ENCODE measurements at regions not wholly inside any gene's neighbourhood (a gene's known extent, or its start where the extent isn't known, plus 50 kb on each side); places are given as distances from the start of the nearest gene placed in this dataset.
A peak's percentile ranks its signal among the peaks of the same experiment; 100 is the strongest.

- H3K27ac Mint-ChIP-seq (ENCODE audit: unreplicated experiment) = peak overlapping the region; percentile 96
- H3K4me3 Mint-ChIP-seq (ENCODE audit: unreplicated experiment) = peak overlapping the region; percentile 74
- no peaks in the 10 kb centered on the region for H3K27me3 Mint-ChIP-seq (ENCODE audit: unreplicated experiment)
- peaks cover 1% of the 10 kb centered on the region for H3K9me3 Mint-ChIP-seq (ENCODE audit: unreplicated experiment)
- no peak for TF ChIP-seq CTCF (IDR thresholded peaks at IDR 0.05; ENCODE audit: partially characterized antibody, unreplicated experiment)
- peaks cover 26% of the 10 kb centered on the region for H3K4me1 Mint-ChIP-seq (ENCODE audit: low read depth, unreplicated experiment)
- no peak for DNase-seq
- H3K36me3 Mint-ChIP-seq (ENCODE audit: unreplicated experiment) = no peaks in the 10 kb centered on the region
Observed at GRCh38 chr21:14657241-14658008, 111.3 kb upstream of the SAMSN1 start.

- H3K9me3 Mint-ChIP-seq (ENCODE audit: unreplicated experiment) = peaks cover 10% of the 10 kb centered on the region
- H3K4me1 Mint-ChIP-seq (ENCODE audit: low read depth, unreplicated experiment) = no peaks in the 10 kb centered on the region
- TF ChIP-seq CTCF (IDR thresholded peaks at IDR 0.05; ENCODE audit: partially characterized antibody, unreplicated experiment) = no peak
- H3K36me3 Mint-ChIP-seq (ENCODE audit: unreplicated experiment) = peaks cover 13% of the 10 kb centered on the region
- no peaks in the 10 kb centered on the region for H3K27me3 Mint-ChIP-seq (ENCODE audit: unreplicated experiment)
- no peak overlapping the region for H3K4me3 Mint-ChIP-seq (ENCODE audit: unreplicated experiment)
- DNase-seq = no peak
- H3K27ac Mint-ChIP-seq (ENCODE audit: unreplicated experiment) = no peak overlapping the region
Observed at GRCh38 chr21:14646893-14647292, 100.8 kb upstream of the SAMSN1 start.

GRCh38 chr21:14645702-14646101 lies 99.6 kb upstream of the SAMSN1 start:
- no peak for TF ChIP-seq CTCF (IDR thresholded peaks at IDR 0.05; ENCODE audit: partially characterized antibody, unreplicated experiment)
- no peaks in the 10 kb centered on the region for H3K27me3 Mint-ChIP-seq (ENCODE audit: unreplicated experiment)
- H3K9me3 Mint-ChIP-seq (ENCODE audit: unreplicated experiment) = peaks cover 10% of the 10 kb centered on the region
- H3K4me1 Mint-ChIP-seq (ENCODE audit: low read depth, unreplicated experiment) = no peaks in the 10 kb centered on the region
- H3K4me3 Mint-ChIP-seq (ENCODE audit: unreplicated experiment) = no peak overlapping the region
- no peak overlapping the region for H3K27ac Mint-ChIP-seq (ENCODE audit: unreplicated experiment)
- H3K36me3 Mint-ChIP-seq (ENCODE audit: unreplicated experiment) = peaks cover 13% of the 10 kb centered on the region
- no peak for DNase-seq

- Mint-ChIP-seq H3K27ac (ENCODE audit: unreplicated experiment) (no peak overlapping the region), H3K4me1 (ENCODE audit: low read depth, unreplicated experiment) (peaks cover 1% of the 10 kb centered on the region), H3K36me3 (ENCODE audit: unreplicated experiment) (no peaks in the 10 kb centered on the region), H3K9me3 (ENCODE audit: unreplicated experiment) (peaks cover 3% of the 10 kb centered on the region), H3K27me3 (ENCODE audit: unreplicated experiment) (no peaks in the 10 kb centered on the region), H3K4me3 (ENCODE audit: unreplicated experiment) (no peak overlapping the region)
- no peak for DNase-seq
- TF ChIP-seq CTCF (IDR thresholded peaks at IDR 0.05; ENCODE audit: partially characterized antibody, unreplicated experiment) = no peak
Observed at GRCh38 chr21:14632359-14632758, 86.2 kb upstream of the SAMSN1 start.

- Mint-ChIP-seq H3K27ac (ENCODE audit: unreplicated experiment) (no peak overlapping the region), H3K4me1 (ENCODE audit: low read depth, unreplicated experiment) (peaks cover 1% of the 10 kb centered on the region), H3K27me3 (ENCODE audit: unreplicated experiment) (no peaks in the 10 kb centered on the region), H3K36me3 (ENCODE audit: unreplicated experiment) (peaks cover under 1% of the 10 kb centered on the region), H3K4me3 (ENCODE audit: unreplicated experiment) (no peak overlapping the region), H3K9me3 (ENCODE audit: unreplicated experiment) (peaks cover 3% of the 10 kb centered on the region)
- DNase-seq = no peak
- no peak for TF ChIP-seq CTCF (IDR thresholded peaks at IDR 0.05; ENCODE audit: partially characterized antibody, unreplicated experiment)
Observed at GRCh38 chr21:14630556-14631069, 84.5 kb upstream of the SAMSN1 start.
